Cerebellar cortex (tissue), 1 donor: ENCODE measurements at regions not wholly inside any gene's neighbourhood (a gene's known extent, or its start where the extent isn't known, plus 50 kb on each side); places are given as distances from the start of the nearest gene placed in this dataset.
"Not testable (repeated sequence)": the region's sequence is repeated elsewhere in the genome, so short reads cannot be mapped to it uniquely, and the experiment has no call there.

Experiments
- DNase-seq: peaks from one replicate; pipeline ENCODE4 v3.0.0-alpha.2; 2015; ENCODE audit warnings: low spot score

DNA sequence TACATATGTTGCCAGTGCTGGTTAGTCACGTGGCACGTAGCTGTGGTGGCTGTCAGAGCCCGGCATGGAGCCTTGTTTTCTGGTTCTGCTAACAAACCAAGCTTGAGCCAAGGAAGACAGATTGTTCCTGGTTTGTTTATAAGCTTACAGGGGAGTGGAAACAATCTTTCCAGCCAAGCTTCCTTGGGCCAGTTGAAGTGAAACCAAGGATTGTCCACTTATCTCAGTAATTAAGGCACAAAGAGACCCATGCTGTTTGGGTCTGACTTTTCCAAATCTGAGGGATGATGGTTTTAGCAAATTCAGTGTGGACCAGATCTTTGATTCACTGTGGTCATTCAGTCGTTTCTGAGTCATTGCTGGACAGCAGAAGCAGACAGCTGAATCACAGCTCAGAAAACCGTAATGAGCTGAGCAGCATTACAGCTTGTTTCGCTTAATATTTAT lies 297.3 kb upstream of the COBL start:
- peak; percentile 76 for DNase-seq

- DNase-seq: no peak
These were observed 295.3 kb upstream of the COBL start for GRCh38 chr7:51611937-51612336.

- no peak for DNase-seq
These were observed 290.8 kb upstream of the COBL start for GRCh38 chr7:51607447-51607846.

DNA sequence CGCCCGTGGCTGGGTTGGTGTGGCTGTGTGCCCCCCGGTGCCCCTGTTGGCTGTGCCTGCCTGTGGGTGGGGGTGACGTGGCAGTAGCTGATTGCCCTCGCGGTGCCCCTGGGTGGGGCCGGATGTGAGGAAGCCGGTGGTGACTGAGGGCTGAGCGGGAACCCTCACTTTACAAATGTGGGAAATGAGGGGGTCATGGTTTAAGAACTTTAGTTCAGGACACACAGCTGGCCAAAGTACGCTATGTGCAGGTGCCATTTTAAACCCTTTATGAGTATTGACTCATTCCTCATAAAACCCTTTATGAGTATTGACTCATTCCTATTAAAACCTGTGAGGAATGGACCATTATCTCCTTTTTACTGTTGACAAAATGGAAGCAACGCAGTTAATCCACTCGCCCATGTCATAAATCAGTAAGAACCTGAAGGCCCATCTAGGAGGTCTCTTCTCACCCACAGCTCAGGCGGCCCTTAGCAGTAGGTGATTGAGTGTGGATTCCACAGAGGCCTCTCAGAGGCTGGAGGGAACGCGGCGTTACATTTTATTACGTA lies 290.1 kb upstream of the COBL start:
- no peak for DNase-seq

- DNase-seq: peak; percentile 81
These were observed 285.8 kb upstream of the COBL start for GRCh38 chr7:51602376-51602775.

DNA sequence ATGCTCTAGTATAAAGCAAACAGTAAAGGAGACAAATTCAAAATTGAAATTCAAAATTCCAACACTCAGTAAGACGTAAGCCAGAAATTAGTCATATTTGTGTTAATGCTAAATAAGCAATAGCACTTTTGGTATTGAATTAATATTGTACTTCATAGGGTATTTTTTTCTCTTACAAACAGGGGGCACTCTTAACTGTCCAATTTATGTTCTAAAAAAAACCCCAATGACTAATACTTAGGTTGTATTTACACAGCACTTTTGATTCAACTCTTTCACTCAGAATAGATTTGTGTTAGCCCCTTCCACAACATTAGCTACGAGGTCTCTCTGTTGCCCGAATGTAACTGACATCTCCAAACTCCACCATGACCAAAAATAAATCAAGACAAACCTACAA lies 284.9 kb upstream of the COBL start:
- DNase-seq: no peak

GRCh38 chr7:51599935-51600334 lies 283.3 kb upstream of the COBL start:
- DNase-seq: not testable (repeated sequence)

DNA sequence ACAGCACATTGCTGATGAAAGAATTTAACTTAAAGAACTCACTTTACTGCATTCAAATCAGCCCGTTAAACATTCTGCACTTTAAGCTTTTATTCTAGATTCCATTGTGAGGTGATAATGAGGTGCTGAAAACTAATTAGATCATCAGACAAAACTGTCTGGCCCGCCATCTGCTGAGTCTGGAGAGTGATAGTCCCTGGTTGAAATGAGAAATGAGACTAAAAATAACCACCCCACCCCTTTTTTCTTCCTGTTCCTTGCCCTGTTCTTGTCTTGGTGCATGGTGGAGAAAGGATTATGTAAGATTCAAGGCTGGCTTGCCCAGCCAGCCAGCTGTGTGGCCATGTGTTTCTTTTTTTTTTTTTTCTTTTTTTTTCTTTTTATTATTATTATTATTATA lies 277.0 kb upstream of the COBL start:
- peak; percentile 38 for DNase-seq

GRCh38 chr7:51592842-51593599 lies 276.4 kb upstream of the COBL start:
- no peak for DNase-seq

DNA sequence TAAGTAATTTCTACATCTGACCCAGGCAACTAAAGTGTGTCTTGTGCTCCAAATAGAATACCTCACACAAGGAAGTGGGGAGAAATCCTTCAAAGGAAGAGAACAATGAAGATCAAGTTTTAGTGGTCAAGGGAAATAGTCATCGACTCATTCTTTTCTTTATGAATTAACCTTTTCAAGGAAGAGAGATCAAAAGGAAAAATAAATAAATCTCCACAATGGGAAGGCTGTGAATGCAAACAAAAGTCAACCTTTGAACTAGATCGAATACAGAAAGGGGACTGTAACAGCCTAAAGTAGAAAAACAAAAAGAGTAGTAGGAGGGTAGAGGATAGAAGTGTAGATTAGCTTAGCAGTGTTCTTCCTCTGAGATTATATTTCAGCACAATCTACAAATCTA lies 274.6 kb upstream of the COBL start:
- DNase-seq: no peak

- DNase-seq: no peak
These were observed 274.1 kb upstream of the COBL start for GRCh38 chr7:51590746-51591145.

- DNase-seq: no peak
These were observed 272.5 kb upstream of the COBL start for GRCh38 chr7:51589111-51589510.

GRCh38 chr7:51587604-51588003 lies 271.0 kb upstream of the COBL start:
- DNase-seq: no peak

DNA sequence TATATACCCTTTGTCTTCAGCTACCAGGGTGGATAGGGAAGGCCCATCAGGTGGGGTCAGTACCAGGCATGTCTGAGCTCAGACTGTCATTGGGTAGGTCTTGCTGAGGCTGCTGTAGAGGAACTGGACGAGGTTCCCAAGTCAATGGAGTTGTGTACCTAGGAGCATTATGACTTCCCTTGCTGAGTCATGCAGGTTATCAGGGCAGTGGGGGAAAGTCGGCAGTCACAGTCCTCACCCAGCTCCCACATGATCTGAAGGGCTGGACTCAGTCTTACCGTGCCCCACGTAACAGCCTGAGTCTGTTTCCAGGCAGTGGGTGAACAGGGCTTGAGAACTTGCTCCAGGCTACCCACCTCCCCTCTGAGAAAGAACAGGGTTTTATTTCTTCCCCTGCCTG lies 260.8 kb upstream of the COBL start:
- no peak for DNase-seq

GRCh38 chr7:51569581-51569980 lies 253.0 kb upstream of the COBL start:
- no peak for DNase-seq

DNA sequence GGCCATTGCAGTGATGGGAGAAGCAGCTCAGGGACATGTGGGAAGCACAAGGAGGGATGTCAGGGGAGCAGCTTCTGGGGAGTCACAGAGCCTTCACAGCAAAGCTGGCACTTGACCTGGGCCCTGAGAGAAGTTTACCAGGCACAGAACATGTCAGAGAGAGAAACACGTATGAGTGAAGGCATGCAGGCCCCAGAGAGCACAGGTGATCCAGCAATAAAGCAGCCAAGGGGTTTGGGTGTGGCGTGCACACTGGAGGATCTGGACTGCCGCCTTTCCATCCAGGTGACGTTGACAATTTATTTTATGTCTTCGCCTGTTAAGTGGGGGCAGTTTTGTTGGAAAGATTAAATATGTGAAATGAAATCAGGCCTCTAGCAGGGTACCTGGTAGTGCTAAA lies 252.6 kb upstream of the COBL start:
- no peak for DNase-seq

DNA sequence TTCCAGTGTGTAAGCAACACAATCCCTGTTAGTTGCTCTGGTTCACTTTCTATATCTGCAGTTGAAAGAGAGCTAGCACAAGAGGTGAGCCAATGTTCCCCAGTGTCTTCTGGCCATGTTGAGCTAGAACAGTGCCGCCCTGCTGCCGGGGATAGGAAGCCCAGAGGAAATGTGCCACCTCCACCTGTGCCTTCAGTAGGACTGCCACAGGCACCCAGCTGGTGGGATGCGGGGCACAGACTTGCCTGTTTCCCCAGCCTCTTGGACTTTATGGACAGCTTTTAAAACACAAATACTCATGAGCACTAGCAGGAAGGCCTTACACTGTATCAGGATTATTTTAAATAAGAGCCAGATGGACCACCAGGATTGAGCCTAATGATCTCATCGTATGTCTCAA lies 234.5 kb upstream of the COBL start:
- DNase-seq: no peak

DNA sequence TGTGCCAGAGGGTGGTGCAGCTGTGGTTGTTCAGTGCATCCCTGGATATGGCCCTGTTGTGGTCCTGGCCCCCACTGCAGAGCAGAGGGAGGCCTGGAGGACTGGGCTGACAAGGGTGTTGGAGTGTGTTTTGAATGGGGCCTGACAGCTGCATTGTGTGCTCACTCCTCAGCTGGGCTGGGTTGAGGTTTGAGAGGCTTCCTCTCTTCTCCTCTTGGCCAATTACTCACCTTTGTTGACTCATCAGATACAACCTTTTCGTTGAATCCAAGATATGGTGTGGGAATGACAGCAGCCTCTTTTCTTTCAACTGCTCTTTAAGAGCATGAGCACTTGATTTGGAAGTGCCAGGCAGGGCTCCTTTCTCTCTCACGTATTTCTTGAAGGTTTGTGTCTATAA lies 228.5 kb upstream of the COBL start:
- no peak for DNase-seq

- DNase-seq: no peak
These were observed 227.4 kb upstream of the COBL start for GRCh38 chr7:51543801-51544553.

DNA sequence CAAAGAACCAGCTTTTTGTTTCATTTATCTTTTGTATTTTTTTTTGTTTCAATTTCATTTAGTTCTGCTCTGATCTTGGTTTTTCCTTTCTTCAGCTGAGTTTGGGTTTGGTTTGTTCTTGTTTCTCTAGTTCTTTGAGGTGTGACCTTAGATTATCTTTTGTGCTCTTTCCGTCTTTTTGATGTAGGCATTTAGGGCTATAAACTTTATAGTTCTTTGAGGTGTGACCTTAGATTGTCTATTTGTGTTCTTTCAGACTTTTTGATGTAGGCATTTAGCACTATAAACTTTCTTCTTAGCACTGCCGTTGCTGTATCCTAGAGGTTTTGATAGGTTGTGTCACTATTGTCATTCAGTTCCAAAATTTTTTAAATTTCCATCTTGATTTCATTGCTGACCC lies 224.3 kb upstream of the COBL start:
- not testable (repeated sequence) for DNase-seq

GRCh38 chr7:51539840-51540239 lies 223.2 kb upstream of the COBL start:
- no peak for DNase-seq

GRCh38 chr7:51528172-51528571 lies 211.6 kb upstream of the COBL start:
- no peak for DNase-seq

- no peak for DNase-seq
These were observed 205.2 kb upstream of the COBL start for GRCh38 chr7:51521694-51522312.
